GM10266 (cell line): ENCODE measurements at regions not wholly inside any gene's neighbourhood (a gene's known extent, or its start where the extent isn't known, plus 50 kb on each side); places are given as distances from the start of the nearest gene placed in this dataset.
"Not testable (repeated sequence)": the region's sequence is repeated elsewhere in the genome, so short reads cannot be mapped to it uniquely, and the experiment has no call there.

Experiments
- DNase-seq: peaks from one replicate; pipeline ENCODE4 v3.0.0; 2012; ENCODE audit errors: extremely low spot score
- TF ChIP-seq, protein P1 (sequence below): IDR thresholded peaks from 2 replicates; pipeline ENCODE4 v1.5.1; 2012; ENCODE audit warnings: mild to moderate bottlenecking, low read depth; ENCODE audit not compliant: control insufficient read depth, insufficient read depth; ENCODE audit errors: missing control alignments

DNA sequence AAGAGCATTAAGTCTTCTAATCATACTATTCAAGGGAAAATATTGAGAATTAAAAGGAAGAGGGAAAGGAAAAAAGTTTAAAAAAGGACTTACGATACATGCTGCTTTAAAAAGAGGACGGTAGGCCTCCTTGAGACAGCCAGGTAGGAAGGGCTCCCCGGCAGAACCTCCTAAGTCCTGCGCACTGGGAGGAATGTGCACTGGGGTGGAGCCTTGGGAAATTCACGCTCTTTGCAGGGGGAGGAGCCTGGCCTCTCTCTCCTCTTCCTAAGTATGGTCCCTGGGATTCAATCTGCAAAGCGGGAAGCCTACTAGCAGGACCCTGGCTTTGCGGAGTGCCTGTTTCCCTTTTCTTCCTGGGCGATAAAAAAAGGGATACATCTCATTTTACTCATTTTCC is 553.0 kb downstream of the RPS29 start:
- no peak for DNase-seq
- TF ChIP-seq, protein P1, sequence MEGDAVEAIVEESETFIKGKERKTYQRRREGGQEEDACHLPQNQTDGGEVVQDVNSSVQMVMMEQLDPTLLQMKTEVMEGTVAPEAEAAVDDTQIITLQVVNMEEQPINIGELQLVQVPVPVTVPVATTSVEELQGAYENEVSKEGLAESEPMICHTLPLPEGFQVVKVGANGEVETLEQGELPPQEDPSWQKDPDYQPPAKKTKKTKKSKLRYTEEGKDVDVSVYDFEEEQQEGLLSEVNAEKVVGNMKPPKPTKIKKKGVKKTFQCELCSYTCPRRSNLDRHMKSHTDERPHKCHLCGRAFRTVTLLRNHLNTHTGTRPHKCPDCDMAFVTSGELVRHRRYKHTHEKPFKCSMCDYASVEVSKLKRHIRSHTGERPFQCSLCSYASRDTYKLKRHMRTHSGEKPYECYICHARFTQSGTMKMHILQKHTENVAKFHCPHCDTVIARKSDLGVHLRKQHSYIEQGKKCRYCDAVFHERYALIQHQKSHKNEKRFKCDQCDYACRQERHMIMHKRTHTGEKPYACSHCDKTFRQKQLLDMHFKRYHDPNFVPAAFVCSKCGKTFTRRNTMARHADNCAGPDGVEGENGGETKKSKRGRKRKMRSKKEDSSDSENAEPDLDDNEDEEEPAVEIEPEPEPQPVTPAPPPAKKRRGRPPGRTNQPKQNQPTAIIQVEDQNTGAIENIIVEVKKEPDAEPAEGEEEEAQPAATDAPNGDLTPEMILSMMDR, result no peak

- DNase-seq, result not testable (repeated sequence)
Measured at GRCh38 chr14:49031710-49032109, 554.5 kb downstream of the RPS29 start.

GRCh38 chr14:49019467-49020115 is 566.6 kb downstream of the RPS29 start:
- no peak for DNase-seq
- TF ChIP-seq, protein P1, result no peak

- TF ChIP-seq, protein P1, result no peak
- no peak for DNase-seq
Measured at GRCh38 chr14:49017447-49017846, 568.7 kb downstream of the RPS29 start.

DNA sequence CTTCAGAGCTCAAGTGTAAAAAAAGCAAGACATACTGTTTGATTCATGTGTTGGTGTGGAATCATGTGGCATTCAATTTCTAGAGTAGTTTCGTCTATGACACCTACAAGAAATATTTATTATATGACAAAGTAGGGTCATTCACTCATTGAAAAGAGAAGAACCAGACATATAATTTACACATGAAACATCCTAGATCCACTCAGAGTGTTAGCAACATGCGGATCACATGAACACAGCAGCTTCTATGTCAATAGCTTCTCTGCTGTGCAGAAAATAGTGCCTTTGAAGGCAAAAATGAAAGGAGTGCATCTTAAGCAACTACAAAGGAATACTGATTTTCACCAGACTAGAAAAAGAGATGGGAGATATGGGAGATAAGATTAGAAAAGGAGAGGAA is 569.8 kb downstream of the RPS29 start:
- no peak for DNase-seq
- TF ChIP-seq, protein P1, result no peak

DNA sequence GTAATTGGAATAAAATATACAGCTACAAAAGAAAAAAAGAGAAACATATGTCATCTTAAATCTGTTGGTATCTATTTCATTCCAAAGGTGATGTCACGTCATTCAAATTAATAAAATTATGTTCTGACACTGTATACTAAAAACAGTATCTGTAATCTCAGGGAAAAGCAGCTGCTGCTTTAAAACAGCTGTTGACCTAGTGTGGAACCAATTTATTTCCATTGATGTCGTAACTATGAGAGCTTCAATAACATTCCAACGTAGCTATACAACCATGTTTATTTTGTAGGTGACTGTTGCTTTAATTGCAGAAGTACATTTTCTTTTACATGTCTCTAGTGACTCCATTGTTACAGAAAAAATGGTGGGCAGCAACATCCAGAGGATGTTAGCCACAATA is 571.7 kb downstream of the RPS29 start:
- no peak for DNase-seq
- TF ChIP-seq, protein P1, result no peak

GRCh38 chr14:49008363-49008762 is 577.8 kb downstream of the RPS29 start:
- no peak for DNase-seq
- TF ChIP-seq, protein P1, result no peak

DNA sequence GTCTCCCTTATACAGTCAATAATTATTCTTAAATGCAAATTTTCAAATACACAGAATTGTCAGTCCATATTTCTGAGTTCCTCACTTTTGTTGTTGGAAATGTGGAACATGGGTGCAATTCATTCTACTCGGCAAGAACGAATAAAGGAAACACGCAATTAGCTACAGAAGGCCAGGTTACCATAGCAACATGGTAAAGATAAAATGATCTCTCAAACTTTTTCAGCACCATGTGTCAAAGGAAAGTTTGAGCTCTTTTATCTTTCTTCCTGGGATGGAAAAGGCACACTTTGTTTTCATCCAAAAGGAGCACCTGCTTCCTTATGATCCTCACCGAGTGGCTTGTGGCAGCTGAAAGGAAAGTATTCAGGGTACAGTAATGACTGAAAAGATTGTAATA is 595.0 kb downstream of the RPS29 start:
- TF ChIP-seq, protein P1, result no peak
- DNase-seq, result no peak
